Stimulated activated CD8-positive, alpha-beta memory T cell treated with anti-CD3 and anti-CD28 coated beads, Interleukin-4, amount 100 ng/mL, for 1 hour (primary cell): ENCODE measurements at regions not wholly inside any gene's neighbourhood (a gene's known extent, or its start where the extent isn't known, plus 50 kb on each side); places are given as distances from the start of the nearest gene placed in this dataset.
"Not testable (repeated sequence)": the region's sequence is repeated elsewhere in the genome, so short reads cannot be mapped to it uniquely, and the experiment has no call there.

Source experiments
- DNase-seq, 2 donors: peaks; one replicate each; pipeline ENCODE4 v3.0.0-alpha.2; 2020; ENCODE audit warnings: low read depth in 2 of 2, low spot score in 1 of 2

DNA sequence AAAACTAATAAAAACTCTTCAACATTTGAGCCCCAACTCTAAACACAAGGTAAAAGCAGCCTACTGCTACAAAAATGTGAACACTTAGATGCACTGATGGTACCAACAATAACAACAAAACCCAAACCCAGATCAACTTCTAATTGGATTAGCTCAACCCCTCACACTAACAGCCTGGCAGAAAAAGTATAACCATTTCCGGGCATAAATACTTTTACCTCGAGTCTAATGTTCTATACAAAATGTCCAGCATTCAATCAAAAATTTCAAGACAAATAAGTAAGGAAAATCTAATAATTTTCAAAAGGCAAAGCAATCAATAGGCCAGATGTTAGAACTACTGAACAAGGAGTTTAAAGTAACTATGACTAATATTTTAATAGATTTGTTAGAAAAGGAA is 303.3 kb downstream of the ARRDC4 start:
- DNase-seq = no peak

DNA sequence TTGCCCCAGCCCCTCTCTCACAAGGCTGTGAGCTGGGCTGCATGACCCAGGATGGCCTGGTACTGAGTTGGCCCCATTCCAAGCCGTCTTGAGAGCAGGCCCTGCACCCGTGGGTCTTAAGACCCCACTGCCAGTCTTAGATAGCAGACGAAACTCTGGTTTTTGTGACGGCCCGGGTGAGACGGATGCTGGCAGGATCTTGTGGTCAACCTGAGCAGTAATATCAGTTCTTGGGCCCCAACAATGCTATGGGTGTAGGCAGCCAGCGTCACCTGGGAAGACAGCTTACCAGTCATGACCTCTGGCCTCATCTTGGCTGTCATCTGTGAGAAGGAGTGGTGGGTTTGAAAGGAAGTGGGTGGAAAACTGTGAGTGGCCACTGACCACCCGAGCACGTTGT is 305.8 kb downstream of the ARRDC4 start:
- DNase-seq = no peak

- no peak for DNase-seq
Observed at GRCh38 chr15:98268163-98268562, 307.7 kb downstream of the ARRDC4 start.

DNA sequence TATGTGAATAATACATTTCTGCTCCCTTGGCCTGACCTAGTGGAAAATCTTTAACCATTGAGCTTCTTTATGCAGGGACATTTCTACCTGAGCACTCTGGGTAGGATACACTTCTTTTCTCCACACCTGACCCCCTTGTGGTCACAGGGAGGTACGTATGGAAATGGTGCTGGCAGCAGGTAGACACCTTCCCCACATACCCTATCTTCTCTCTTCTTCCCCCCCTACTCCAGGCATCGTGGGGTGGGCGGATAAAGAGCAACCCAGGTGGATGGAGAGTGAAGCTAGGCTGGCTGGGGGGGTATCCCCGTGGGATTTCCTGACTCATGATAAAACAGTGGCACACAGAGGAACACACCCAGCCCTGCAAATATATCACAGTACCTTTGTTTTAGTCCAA is 312.1 kb downstream of the ARRDC4 start:
- no peak for DNase-seq

GRCh38 chr15:98276018-98276417 is 315.5 kb downstream of the ARRDC4 start:
- no peak for DNase-seq

- DNase-seq = no peak
Observed at GRCh38 chr15:98277602-98278001, 317.1 kb downstream of the ARRDC4 start.

- DNase-seq = no peak
Observed at GRCh38 chr15:98280284-98280975, 319.9 kb downstream of the ARRDC4 start.

DNA sequence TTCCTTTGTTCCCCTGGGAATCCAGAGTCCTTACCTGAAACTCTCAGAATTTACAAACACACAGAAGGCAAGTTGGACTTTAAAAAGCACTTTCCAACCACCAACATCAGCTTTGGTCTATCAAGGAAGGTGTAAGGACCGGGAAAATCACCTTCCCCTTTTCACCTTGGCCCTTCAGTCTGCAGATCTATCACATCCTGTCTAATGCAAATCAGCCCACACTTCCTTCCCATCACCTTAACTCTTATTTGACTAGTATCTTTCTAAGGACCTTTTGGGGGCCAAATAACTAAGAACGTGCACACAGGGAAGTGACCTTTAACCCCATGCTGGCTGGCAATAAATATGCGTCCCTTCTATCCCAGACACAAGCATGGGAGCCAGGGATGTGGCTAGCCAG is 320.6 kb downstream of the ARRDC4 start:
- DNase-seq = no peak

GRCh38 chr15:98282656-98283332 is 322.3 kb downstream of the ARRDC4 start:
- no peak for DNase-seq

GRCh38 chr15:98286200-98286599 is 325.7 kb downstream of the ARRDC4 start:
- DNase-seq = no peak

DNA sequence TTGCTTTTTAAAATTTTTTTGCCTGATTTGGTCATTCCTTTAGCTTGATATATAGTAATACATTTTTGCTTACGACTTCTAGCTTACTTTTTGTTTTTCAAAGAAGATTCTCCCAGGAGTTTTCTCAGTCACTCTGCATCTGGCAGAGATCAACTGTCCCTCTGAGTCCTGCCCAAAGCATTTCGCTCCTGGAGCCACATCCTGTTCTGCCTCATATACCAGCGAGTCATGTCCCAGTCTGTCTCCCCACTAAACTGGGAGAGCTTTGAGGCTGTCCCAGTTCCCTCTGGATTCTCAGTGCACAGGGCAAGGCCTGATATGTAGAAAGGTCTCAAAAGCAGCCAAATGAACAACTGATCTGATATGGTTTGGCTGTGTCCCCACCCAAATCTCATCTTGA is 326.3 kb downstream of the ARRDC4 start:
- DNase-seq = no peak

GRCh38 chr15:98288091-98288590 is 327.6 kb downstream of the ARRDC4 start:
- no peak for DNase-seq

DNA sequence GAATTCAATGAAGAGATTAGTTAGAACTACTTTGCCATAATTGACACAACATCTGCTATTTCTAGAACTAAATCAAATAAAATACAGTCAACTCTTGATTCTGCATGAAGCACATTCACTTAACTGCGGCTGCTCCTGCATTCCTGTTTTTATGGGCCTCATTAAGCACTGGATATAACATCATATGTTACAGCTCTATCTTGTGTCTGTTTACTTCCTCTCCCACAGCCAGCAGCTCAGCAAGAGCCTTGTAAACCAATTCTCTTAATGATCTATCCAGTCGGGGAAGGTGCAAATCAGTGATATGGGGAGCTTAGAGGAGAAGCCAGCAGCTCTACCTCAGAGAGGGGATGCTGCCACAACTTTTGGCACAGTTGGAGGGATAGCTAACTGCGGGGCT is 329.2 kb downstream of the ARRDC4 start:
- no peak for DNase-seq

GRCh38 chr15:98292442-98293240 is 332.1 kb downstream of the ARRDC4 start:
- no peak for DNase-seq

DNA sequence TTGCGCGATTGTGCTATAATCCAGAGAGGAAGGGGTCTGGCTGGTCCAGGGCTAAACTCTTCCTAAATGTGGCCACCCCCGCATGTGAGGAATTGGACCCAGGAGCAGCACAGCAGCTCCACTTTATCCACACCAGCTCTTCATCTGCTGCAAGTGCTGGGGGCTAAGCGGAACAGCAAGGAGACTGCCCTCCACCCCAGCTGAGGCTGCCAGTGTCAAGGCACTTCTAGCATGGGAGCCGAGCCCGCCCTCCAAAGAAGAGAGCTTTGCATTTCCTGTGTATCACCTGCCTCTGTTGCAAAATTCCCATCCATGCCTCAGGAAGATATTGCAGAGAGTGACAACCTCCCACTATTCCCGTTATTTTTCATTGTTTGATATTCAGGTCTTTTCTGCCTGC is 333.6 kb downstream of the ARRDC4 start:
- DNase-seq = no peak

GRCh38 chr15:98295101-98295759 is 334.7 kb downstream of the ARRDC4 start:
- DNase-seq = not testable (repeated sequence)

DNA sequence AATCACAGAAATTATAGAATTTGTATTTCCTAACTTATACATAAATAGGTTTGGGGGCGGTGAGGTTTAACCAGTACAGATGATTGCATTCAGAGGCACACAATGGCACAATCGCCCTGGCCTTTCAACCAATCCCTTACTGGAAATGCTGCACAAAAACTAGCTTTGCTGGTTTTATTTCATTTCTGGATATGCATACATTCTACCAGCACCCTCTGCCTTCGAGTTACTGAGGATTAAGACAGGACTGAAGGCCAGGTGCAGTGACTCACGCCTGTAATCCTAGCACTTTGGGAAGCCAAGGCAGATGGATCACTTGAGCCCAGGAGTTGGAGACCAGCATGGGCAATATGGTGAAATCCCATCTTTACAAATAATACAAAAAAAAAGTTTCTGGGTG is 336.1 kb downstream of the ARRDC4 start:
- DNase-seq = no peak

DNA sequence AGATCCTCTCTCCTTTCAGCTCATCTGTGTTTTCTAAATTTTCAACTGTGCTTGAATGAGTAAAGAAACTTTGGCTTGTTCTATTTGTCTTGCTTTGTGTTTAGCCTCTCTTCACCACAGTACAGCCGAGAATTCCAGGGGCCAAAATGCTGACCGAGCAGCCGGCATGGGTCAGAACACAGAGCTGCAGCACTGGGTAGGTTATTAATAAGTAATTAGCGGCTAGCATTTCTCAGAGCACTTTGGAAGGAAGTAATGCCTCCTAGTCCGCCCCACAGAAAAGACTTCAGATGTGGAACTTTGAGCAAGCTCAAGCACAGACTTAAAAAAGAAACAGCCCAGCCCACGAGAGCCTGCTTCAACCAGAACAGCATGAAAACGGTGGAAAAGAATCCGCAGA is 343.9 kb downstream of the ARRDC4 start:
- DNase-seq = no peak

- no peak for DNase-seq
Observed at GRCh38 chr15:98308117-98308516, 340.2 kb upstream of the IGF1R start.

DNA sequence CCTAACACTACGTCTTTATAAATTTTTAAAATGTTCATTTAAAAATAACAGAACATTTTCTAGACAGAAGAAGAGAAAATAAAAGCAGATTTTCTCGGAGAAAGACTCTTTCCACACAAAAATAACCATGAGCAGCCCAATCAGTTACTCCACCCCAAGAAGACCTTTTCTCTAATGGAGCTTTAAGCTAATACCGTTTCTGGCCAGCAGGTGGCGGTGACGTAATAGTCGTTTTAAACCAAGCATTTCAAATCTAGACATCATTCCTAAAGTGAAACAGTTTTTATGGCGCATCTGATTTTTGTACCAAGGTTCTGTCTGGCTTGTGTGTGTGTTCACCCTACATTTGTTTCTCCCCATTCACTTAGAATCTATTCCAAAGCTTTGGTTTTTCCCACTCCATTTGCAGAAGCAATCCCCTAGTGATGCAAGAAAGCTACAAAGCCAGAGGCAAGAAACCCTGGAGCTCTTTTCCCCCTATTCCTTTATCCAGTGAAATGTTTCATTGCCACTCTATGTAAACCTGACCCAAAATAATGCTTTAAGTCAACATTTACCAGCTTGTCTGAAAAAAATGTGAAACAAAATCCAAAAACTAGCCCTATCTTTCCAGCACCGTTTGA is 336.7 kb upstream of the IGF1R start:
- peak; percentile 41 to 43 for DNase-seq

- no peak for DNase-seq
Observed at GRCh38 chr15:98312913-98313312, 335.4 kb upstream of the IGF1R start.
